ENCODE measurements at regions not wholly inside any gene's neighbourhood (a gene's known extent, or its start where the extent isn't known, plus 50 kb on each side); places are given as distances from the start of the nearest gene placed in this dataset.
"Not testable (repeated sequence)": the region's sequence is repeated elsewhere in the genome, so short reads cannot be mapped to it uniquely, and the experiment has no call there.

- no peak overlapping the region for H3K27ac Mint-ChIP-seq
- H3K9me3 Mint-ChIP-seq = peaks cover 38% of the 10 kb centered on the region
- H3K4me3 Mint-ChIP-seq = no peak overlapping the region
- no peaks in the 10 kb centered on the region for H3K4me1 Mint-ChIP-seq (ENCODE audit: low read depth)
- DNase-seq (ENCODE audit: low spot score) = no peak
- no peaks in the 10 kb centered on the region for H3K36me3 Mint-ChIP-seq (ENCODE audit: low read depth)
- H3K27me3 Mint-ChIP-seq (ENCODE audit: low read depth) = no peaks in the 10 kb centered on the region
These were observed 525.8 kb upstream of the LINC00305 start for GRCh38 chr18:64674694-64675093.

- H3K36me3 Mint-ChIP-seq (ENCODE audit: low read depth); H3K4me3 Mint-ChIP-seq; H3K27ac Mint-ChIP-seq; H3K27me3 Mint-ChIP-seq (ENCODE audit: low read depth); DNase-seq (ENCODE audit: low spot score); H3K4me1 Mint-ChIP-seq (ENCODE audit: low read depth): not testable (repeated sequence)
- H3K9me3 Mint-ChIP-seq = peaks cover 47% of the 10 kb centered on the region
These were observed 522.4 kb upstream of the LINC00305 start for GRCh38 chr18:64671293-64671692.

- H3K27ac Mint-ChIP-seq = no peak overlapping the region
- H3K27me3 Mint-ChIP-seq (ENCODE audit: low read depth) = no peaks in the 10 kb centered on the region
- no peak for DNase-seq (ENCODE audit: low spot score)
- no peak overlapping the region for H3K4me3 Mint-ChIP-seq
- peaks cover 32% of the 10 kb centered on the region for H3K9me3 Mint-ChIP-seq
- no peaks in the 10 kb centered on the region for H3K36me3 Mint-ChIP-seq (ENCODE audit: low read depth)
- no peaks in the 10 kb centered on the region for H3K4me1 Mint-ChIP-seq (ENCODE audit: low read depth)
These were observed 519.6 kb upstream of the LINC00305 start for GRCh38 chr18:64668461-64668962.

- no peaks in the 10 kb centered on the region for H3K36me3 Mint-ChIP-seq (ENCODE audit: low read depth)
- no peaks in the 10 kb centered on the region for H3K27me3 Mint-ChIP-seq (ENCODE audit: low read depth)
- peaks cover 27% of the 10 kb centered on the region for H3K9me3 Mint-ChIP-seq
- H3K4me1 Mint-ChIP-seq (ENCODE audit: low read depth) = no peaks in the 10 kb centered on the region
- no peak for DNase-seq (ENCODE audit: low spot score)
- H3K27ac Mint-ChIP-seq = no peak overlapping the region
- no peak overlapping the region for H3K4me3 Mint-ChIP-seq
These were observed 514.2 kb upstream of the LINC00305 start for GRCh38 chr18:64663086-64663485.

GRCh38 chr18:64659196-64659595 is 510.3 kb upstream of the LINC00305 start:
- no peaks in the 10 kb centered on the region for H3K4me1 Mint-ChIP-seq (ENCODE audit: low read depth)
- no peak overlapping the region for H3K4me3 Mint-ChIP-seq
- no peak for DNase-seq (ENCODE audit: low spot score)
- no peaks in the 10 kb centered on the region for H3K36me3 Mint-ChIP-seq (ENCODE audit: low read depth)
- no peaks in the 10 kb centered on the region for H3K27me3 Mint-ChIP-seq (ENCODE audit: low read depth)
- H3K27ac Mint-ChIP-seq = no peak overlapping the region
- peaks cover 26% of the 10 kb centered on the region for H3K9me3 Mint-ChIP-seq

- peaks cover 23% of the 10 kb centered on the region for H3K9me3 Mint-ChIP-seq
- no peak overlapping the region for H3K4me3 Mint-ChIP-seq
- DNase-seq (ENCODE audit: low spot score) = no peak
- no peaks in the 10 kb centered on the region for H3K27me3 Mint-ChIP-seq (ENCODE audit: low read depth)
- no peak overlapping the region for H3K27ac Mint-ChIP-seq
- no peaks in the 10 kb centered on the region for H3K4me1 Mint-ChIP-seq (ENCODE audit: low read depth)
- H3K36me3 Mint-ChIP-seq (ENCODE audit: low read depth) = no peaks in the 10 kb centered on the region
These were observed 504.2 kb upstream of the LINC00305 start for GRCh38 chr18:64653068-64653467.

- Mint-ChIP-seq H3K27ac (no peak overlapping the region), H3K9me3 (peaks cover 30% of the 10 kb centered on the region), H3K4me1 (ENCODE audit: low read depth) (no peaks in the 10 kb centered on the region), H3K36me3 (ENCODE audit: low read depth) (no peaks in the 10 kb centered on the region), H3K4me3 (no peak overlapping the region), H3K27me3 (ENCODE audit: low read depth) (no peaks in the 10 kb centered on the region)
- no peak for DNase-seq (ENCODE audit: low spot score)
These were observed 501.2 kb upstream of the LINC00305 start for GRCh38 chr18:64650068-64650467.

- Mint-ChIP-seq H3K9me3 (peaks cover 41% of the 10 kb centered on the region), H3K4me1 (ENCODE audit: low read depth) (no peaks in the 10 kb centered on the region), H3K4me3 (no peak overlapping the region), H3K36me3 (ENCODE audit: low read depth) (no peaks in the 10 kb centered on the region), H3K27me3 (ENCODE audit: low read depth) (no peaks in the 10 kb centered on the region), H3K27ac (no peak overlapping the region)
- no peak for DNase-seq (ENCODE audit: low spot score)
These were observed 496.9 kb upstream of the LINC00305 start for GRCh38 chr18:64645753-64646152.

- H3K36me3 Mint-ChIP-seq (ENCODE audit: low read depth) = no peaks in the 10 kb centered on the region
These were observed 490.6 kb upstream of the LINC00305 start for GRCh38 chr18:64639536-64639935.

GRCh38 chr18:64620971-64621560 is 472.2 kb upstream of the LINC00305 start:
- Mint-ChIP-seq H3K27ac (no peak overlapping the region), H3K4me3 (no peak overlapping the region), H3K36me3 (ENCODE audit: low read depth) (no peaks in the 10 kb centered on the region)

More at GRCh38 chr18:64639536-64639935, 490.6 kb upstream of the LINC00305 start:
- Mint-ChIP-seq H3K27me3 (ENCODE audit: low read depth) (no peaks in the 10 kb centered on the region), H3K9me3 (peaks cover 34% of the 10 kb centered on the region), H3K4me1 (ENCODE audit: low read depth) (no peaks in the 10 kb centered on the region), H3K4me3 (no peak overlapping the region), H3K27ac (no peak overlapping the region)
- no peak for DNase-seq (ENCODE audit: low spot score)

GRCh38 chr18:64618390-64618789 is 469.5 kb upstream of the LINC00305 start:
- no peak overlapping the region for H3K27ac Mint-ChIP-seq
- DNase-seq (ENCODE audit: low spot score) = no peak
- no peaks in the 10 kb centered on the region for H3K4me1 Mint-ChIP-seq (ENCODE audit: low read depth)
- no peak overlapping the region for H3K4me3 Mint-ChIP-seq
- H3K9me3 Mint-ChIP-seq = peaks cover 20% of the 10 kb centered on the region
- no peaks in the 10 kb centered on the region for H3K36me3 Mint-ChIP-seq (ENCODE audit: low read depth)
- H3K27me3 Mint-ChIP-seq (ENCODE audit: low read depth) = no peaks in the 10 kb centered on the region

More at GRCh38 chr18:64620971-64621560, 472.2 kb upstream of the LINC00305 start:
- H3K4me1 Mint-ChIP-seq (ENCODE audit: low read depth) = no peaks in the 10 kb centered on the region
- DNase-seq (ENCODE audit: low spot score) = no peak
- H3K9me3 Mint-ChIP-seq = peaks cover 26% of the 10 kb centered on the region
- no peaks in the 10 kb centered on the region for H3K27me3 Mint-ChIP-seq (ENCODE audit: low read depth)

- Mint-ChIP-seq H3K4me1 (ENCODE audit: low read depth) (no peaks in the 10 kb centered on the region), H3K4me3 (no peak overlapping the region), H3K27ac (no peak overlapping the region), H3K9me3 (peaks cover 18% of the 10 kb centered on the region), H3K27me3 (ENCODE audit: low read depth) (no peaks in the 10 kb centered on the region), H3K36me3 (ENCODE audit: low read depth) (no peaks in the 10 kb centered on the region)
- DNase-seq (ENCODE audit: low spot score) = no peak
These were observed 466.1 kb upstream of the LINC00305 start for GRCh38 chr18:64615021-64615420.

GRCh38 chr18:64614446-64614845 is 465.6 kb upstream of the LINC00305 start:
- Mint-ChIP-seq H3K27me3 (ENCODE audit: low read depth) (no peaks in the 10 kb centered on the region), H3K4me1 (ENCODE audit: low read depth) (no peaks in the 10 kb centered on the region), H3K27ac (no peak overlapping the region), H3K36me3 (ENCODE audit: low read depth) (no peaks in the 10 kb centered on the region), H3K9me3 (peaks cover 22% of the 10 kb centered on the region), H3K4me3 (no peak overlapping the region)
- DNase-seq (ENCODE audit: low spot score) = no peak

GRCh38 chr18:64592246-64592645 is 443.4 kb upstream of the LINC00305 start:
- H3K27ac Mint-ChIP-seq = no peak overlapping the region
- peaks cover 31% of the 10 kb centered on the region for H3K9me3 Mint-ChIP-seq
- H3K4me3 Mint-ChIP-seq = no peak overlapping the region
- no peaks in the 10 kb centered on the region for H3K4me1 Mint-ChIP-seq (ENCODE audit: low read depth)
- H3K36me3 Mint-ChIP-seq (ENCODE audit: low read depth) = no peaks in the 10 kb centered on the region
- DNase-seq (ENCODE audit: low spot score) = no peak
- H3K27me3 Mint-ChIP-seq (ENCODE audit: low read depth) = no peaks in the 10 kb centered on the region

GRCh38 chr18:64589000-64589399 is 440.1 kb upstream of the LINC00305 start:
- Mint-ChIP-seq H3K4me3 (no peak overlapping the region), H3K9me3 (peaks cover 35% of the 10 kb centered on the region), H3K36me3 (ENCODE audit: low read depth) (no peaks in the 10 kb centered on the region), H3K27me3 (ENCODE audit: low read depth) (no peaks in the 10 kb centered on the region), H3K4me1 (ENCODE audit: low read depth) (no peaks in the 10 kb centered on the region), H3K27ac (no peak overlapping the region)
- DNase-seq (ENCODE audit: low spot score) = no peak

All from T-helper 2 cell treated with Interferon-gamma antibody and Interleukin-4, amounts not matched to agents 5 μg/mL and 100 μg/mL, for 36 hours (primary cell).